NCI-H2227 treated with DMSO at 0.1 percent for 48 hours (cell line): ENCODE measurements at regions not wholly inside any gene's neighbourhood (a gene's known extent, or its start where the extent isn't known, plus 50 kb on each side); places are given as distances from the start of the nearest gene placed in this dataset.
A peak's percentile ranks its signal among the peaks of the same experiment; 100 is the strongest.

Experiments used
- DNase-seq: peaks from one replicate; lab custom pipeline; 2025; lab: John Stamatoyannopoulos, UW

DNA sequence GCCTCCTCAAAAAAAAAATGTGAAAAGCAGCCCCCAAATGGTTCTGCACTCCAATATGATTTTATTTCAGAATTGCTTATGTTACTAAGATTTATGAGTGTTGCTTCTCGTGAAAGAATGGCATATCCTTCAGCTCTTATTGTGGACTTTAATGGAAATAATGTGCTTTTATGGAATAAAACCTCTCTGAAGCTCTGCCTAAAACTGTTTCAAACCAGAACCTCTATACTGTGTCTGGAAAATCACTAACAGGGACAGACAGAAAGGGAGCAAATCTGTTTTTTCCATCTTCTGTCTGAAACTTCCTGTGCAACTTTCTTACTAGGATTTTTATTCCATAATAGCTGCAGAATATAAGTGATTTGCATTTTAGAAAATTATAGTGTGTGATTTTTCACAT lies 493.1 kb downstream of the ANKRD50 start:
- DNase-seq: no peak

DNA sequence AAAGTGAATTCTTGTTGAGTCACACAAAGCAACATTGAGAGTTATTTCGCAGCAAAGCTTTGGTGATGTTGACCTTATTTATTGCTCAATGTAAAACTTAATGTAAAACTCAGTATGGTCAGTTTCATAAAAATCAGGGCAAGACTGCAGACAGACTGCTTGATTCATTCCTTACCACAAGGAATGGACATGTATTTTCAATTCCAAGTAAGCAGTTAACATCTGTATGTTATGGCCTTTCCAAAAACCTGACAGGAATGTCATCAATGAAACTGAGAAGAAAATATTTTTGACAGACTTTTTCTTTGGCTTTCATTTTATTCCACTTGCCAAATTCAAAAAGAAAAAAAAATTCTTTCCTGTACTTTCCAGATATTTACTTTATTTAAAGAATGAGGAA lies 488.3 kb downstream of the ANKRD50 start:
- DNase-seq: no peak

GRCh38 chr4:124227981-124228380 lies 484.6 kb downstream of the ANKRD50 start:
- DNase-seq: no peak

DNA sequence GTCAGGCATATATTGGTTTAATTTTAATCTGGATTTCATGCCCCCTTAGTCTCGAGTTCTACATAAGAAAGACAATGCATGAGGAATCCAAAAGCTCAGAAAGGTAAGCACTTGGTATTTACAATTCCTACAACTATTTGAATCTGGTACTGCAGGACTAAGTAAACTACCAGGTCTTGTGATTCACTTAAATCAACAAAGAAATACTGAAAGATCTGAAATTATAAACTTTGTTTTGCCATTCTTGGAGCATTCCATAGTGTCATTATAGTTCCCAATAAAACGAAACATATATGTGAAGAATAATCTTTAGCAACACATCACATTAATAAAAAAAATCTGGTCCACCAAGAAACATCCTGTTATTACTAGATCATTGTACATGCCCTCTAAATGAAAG lies 482.3 kb downstream of the ANKRD50 start:
- DNase-seq: no peak

- DNase-seq: no peak
Observed at GRCh38 chr4:124234771-124235170, 477.8 kb downstream of the ANKRD50 start.

GRCh38 chr4:124243671-124244366 lies 468.7 kb downstream of the ANKRD50 start:
- no peak for DNase-seq

DNA sequence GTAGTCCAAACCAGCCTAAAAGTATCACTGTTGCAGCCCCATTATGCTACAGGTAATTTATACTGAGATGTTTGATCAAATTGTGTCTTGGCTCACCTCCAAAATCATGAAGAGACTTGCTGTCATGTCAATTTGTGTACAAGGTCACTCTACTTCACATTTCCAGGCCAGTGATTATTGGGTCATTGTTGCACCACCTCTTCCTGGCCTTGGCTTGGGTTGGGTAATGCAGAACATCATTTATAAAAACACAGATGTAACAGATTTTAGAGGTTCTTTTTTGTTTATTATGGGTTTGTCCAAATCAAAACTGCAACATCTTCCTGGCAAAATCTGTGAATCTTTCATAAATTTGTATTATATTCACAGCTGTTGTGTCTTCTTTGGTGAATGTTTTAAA lies 459.5 kb downstream of the ANKRD50 start:
- DNase-seq: no peak

- peak; percentile 44 for DNase-seq
Observed at GRCh38 chr4:124262211-124263179, 450.0 kb downstream of the ANKRD50 start.

DNA sequence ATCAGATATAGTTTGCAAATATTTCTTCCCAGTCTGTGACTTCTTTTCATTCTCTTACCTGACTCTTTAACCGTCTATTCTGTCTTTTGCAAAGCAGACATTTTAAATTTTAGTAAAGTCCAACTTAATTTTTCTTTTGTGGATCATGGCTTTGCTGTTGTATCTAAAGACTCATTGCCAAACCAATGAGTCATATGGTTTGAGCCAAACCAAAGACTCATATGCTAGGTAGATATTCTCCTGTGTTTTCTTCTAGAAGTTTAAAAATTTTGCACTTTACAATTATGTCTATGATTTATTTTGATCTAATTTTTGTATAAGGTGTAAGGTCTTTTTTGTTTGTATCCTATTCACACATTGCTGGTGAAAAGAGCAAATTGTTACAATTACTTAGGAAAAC lies 446.8 kb downstream of the ANKRD50 start:
- DNase-seq: no peak

- no peak for DNase-seq
Observed at GRCh38 chr4:124266721-124267120, 445.8 kb downstream of the ANKRD50 start.

- DNase-seq: no peak
Observed at GRCh38 chr4:124276461-124276860, 436.1 kb downstream of the ANKRD50 start.

- DNase-seq: no peak
Observed at GRCh38 chr4:124277691-124278090, 434.8 kb downstream of the ANKRD50 start.

GRCh38 chr4:124278477-124278876 lies 434.1 kb downstream of the ANKRD50 start:
- DNase-seq: no peak

DNA sequence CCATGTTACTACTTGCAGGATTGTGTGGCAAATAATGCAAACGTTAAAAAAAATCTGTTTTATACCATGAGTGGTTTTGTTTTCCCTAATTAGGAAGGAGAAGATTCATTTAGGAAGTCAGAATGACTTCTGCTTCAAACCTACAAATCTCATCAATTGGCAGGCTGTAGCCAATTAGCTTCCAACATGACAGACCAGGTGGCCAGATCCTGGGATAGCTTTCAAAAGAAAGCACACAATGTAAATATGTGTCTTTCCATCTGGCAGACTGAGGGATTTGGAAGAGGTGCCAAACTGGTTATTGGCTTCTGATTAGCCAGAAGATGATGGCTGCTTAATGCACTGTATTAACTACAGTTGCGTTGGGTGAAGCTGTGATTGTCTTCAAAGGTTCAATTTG lies 432.8 kb downstream of the ANKRD50 start:
- DNase-seq: no peak

- no peak for DNase-seq
Observed at GRCh38 chr4:124282301-124282898, 430.1 kb downstream of the ANKRD50 start.

DNA sequence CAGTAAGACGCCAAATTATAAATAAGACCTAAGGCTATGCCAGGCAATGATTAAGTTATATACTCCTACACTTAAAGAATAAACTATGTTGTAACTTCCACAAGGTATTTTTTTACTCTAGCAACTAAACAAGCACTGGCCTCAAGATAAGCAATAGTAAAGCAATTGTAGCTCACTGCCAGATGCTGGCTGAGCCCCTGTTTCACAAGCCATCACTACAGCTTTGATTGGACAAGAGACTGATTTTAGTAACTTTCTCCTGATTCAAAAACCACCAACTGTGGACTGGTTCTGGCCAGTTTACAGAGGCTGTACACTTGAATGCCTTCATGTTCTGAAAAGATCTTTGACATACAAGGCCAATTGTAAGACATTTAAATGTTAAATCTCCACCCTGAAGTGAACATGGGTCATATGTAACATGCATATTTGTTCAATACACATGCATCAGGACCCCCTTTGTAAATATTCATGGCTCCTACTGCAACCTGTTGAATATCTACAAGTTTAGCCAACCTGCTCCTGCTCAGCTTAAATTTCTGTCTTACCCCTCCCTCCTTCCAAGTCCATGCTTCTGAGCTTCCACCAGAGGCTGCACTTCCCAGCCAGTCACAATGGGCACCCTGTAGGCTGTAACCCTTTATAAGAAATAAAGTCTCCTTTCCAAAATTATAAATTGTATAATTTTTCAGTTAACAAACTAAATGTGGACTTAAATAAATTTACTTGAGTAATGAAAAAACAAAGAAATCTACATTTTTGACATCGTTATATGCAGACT lies 423.6 kb downstream of the ANKRD50 start:
- DNase-seq: no peak

- no peak for DNase-seq
Observed at GRCh38 chr4:124290678-124291077, 421.9 kb downstream of the ANKRD50 start.

DNA sequence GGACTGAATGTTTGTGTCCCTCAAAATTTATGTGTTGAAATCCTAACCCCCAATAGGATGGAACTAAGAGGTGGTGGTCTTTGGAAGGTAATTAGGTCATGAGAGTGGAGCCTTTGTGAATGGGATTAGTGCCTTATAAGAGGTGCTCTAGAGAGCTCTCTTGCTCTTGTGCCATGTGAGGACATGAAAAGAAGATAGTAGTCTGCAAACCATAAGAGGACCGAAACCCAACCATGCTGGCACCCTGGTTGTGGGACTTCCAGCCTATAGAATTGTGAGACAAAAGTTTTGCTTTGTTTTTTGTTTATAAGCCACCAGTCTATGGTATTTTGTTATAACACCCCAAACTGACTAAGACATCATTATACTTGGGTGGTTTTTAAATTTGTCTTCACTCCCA lies 417.1 kb downstream of the ANKRD50 start:
- no peak for DNase-seq

- DNase-seq: no peak
Observed at GRCh38 chr4:124304941-124305340, 407.6 kb downstream of the ANKRD50 start.

DNA sequence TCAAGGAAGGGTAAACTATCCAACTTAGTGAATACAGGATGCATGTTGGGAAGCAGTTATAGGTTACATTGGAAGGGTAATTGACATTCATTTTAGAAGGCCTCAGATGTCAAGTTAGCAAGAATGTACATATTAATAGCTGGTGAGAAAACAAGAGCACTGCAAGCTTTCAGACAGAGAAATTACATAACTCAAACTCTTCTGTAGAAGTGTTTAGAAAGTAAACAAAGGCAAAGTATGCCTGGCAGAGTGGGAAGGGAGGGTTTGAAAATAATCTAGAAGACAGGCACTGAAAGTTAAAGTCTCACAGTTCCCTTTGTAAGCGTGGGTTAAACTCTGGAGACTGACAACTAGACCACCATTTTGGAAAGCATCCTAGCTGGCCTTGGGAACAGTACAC lies 406.2 kb downstream of the ANKRD50 start:
- no peak for DNase-seq

DNA sequence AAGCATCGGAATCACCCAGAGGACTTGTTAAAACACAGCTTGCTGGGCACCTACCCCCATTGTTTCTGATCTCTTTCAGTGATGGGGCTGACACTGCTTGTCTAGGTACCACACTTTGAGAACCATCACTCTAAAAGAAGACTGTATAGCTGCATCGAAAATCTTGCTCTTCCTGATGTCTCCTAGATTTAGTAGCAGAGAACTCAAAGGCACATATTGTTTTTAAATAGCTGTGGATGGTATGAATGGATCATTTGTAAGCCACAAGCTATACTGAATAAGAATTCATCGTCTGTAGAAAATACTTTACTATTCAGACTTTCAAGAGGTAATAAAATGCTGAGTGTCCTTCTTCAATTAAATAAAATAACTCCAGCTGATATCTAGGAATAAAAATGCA lies 405.4 kb downstream of the ANKRD50 start:
- DNase-seq: no peak

DNA sequence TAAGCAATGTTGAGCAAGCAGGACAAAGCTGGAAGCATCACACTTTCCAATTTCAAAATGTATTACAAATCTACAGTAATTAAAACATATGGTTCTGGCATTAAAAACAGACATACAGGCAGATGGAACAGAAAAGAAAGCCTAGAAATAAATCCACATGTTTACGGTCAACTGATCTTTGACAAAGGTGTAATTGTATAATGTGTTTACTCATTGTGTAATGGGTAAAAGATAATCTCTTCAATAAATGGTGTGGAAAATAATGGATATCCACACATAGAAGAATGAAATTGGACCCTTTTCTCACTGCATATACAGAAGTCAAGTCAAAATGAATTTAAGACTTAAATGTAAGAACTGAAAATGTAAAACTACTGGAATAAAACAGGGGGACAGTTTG lies 394.2 kb downstream of the ANKRD50 start:
- DNase-seq: no peak
